Transverse colon (tissue), 4 donors: ENCODE measurements at regions not wholly inside any gene's neighbourhood (a gene's known extent, or its start where the extent isn't known, plus 50 kb on each side); places are given as distances from the start of the nearest gene placed in this dataset.

ENCODE experiments used
- EP300 ChIP-seq: sonication (generic); formaldehyde crosslinking; IDR thresholded peaks from one replicate; pipeline ENCODE4 v1.6.1; 2017; ENCODE audit warnings: antibody characterized with exemption, low read depth
- POLR2A ChIP-seq: fragments of 450-650 bp; IDR thresholded peaks from one replicate; pipeline ENCODE4 v1.6.1; 2016; ENCODE audit warnings: antibody characterized with exemption, mild to moderate bottlenecking, moderate library complexity
- POLR2AphosphoS5 ChIP-seq, 3 donors: sonication (generic); formaldehyde crosslinking; IDR thresholded peaks; one replicate each; pipeline ENCODE4 v1.6.1; 2016; ENCODE audit warnings: antibody characterized with exemption in 3 of 3
- TF ChIP-seq, protein P1 (sequence below), 5 experiments: fragments of 200-600 bp in 3 of 5; fragments of 450-650 bp in 2 of 5; sonication (generic) in 3 of 5; IDR thresholded peaks; 1 replicate in 2 of 5; 2 replicates in 3 of 5; pipeline ENCODE4 v1.5.1; 2016 to 2017; ENCODE audit warnings: antibody characterized with exemption in 5 of 5, inconsistent platforms in 3 of 5, mild to moderate bottlenecking in 2 of 5, moderate library complexity in 1 of 5

- TF ChIP-seq, protein P1, sequence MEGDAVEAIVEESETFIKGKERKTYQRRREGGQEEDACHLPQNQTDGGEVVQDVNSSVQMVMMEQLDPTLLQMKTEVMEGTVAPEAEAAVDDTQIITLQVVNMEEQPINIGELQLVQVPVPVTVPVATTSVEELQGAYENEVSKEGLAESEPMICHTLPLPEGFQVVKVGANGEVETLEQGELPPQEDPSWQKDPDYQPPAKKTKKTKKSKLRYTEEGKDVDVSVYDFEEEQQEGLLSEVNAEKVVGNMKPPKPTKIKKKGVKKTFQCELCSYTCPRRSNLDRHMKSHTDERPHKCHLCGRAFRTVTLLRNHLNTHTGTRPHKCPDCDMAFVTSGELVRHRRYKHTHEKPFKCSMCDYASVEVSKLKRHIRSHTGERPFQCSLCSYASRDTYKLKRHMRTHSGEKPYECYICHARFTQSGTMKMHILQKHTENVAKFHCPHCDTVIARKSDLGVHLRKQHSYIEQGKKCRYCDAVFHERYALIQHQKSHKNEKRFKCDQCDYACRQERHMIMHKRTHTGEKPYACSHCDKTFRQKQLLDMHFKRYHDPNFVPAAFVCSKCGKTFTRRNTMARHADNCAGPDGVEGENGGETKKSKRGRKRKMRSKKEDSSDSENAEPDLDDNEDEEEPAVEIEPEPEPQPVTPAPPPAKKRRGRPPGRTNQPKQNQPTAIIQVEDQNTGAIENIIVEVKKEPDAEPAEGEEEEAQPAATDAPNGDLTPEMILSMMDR (IDR thresholded peaks at IDR 0.05): no peak
- TF ChIP-seq POLR2A (no peak), EP300 (no peak), POLR2AphosphoS5 (IDR thresholded peaks at IDR 0.05) (no peak)
Measured at GRCh38 chr13:57787058-57787791, 155.7 kb downstream of the PCDH17 start.
